ENCODE measurements at regions not wholly inside any gene's neighbourhood (a gene's known extent, or its start where the extent isn't known, plus 50 kb on each side); places are given as distances from the start of the nearest gene placed in this dataset.

DNA sequence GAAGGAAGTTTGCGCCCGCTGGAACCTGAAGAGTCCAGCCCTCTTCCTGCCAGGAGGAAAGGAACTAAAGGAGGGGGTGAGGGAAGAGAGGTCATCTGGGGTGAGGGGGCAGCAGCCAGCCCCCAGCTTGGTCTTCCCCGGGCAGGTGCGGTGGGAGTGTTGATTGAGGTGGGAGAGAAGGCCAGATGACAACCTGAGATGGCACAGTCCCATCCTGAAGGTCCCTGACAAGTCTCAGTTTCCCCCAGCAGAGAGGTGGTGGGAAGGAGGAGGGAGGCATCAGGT, 240.9 kb downstream of the HAUS1 start:
- Histone ChIP-seq H3K79me2 (ENCODE audit: control insufficient read depth, low read length) (no peaks in the 10 kb centered on the region), H3K27ac (ENCODE audit: low read depth, low read length) (no peak overlapping the region), H3K4me2 (ENCODE audit: low read length) (no peak overlapping the region), H4K20me1 (ENCODE audit: control insufficient read depth, insufficient read depth, low read depth, low read length) (no peaks in the 10 kb centered on the region; the same call in 1 of the 2 replicates), H3K27me3 (ENCODE audit: control insufficient read depth, low read length) (peaks cover 17% of the 10 kb centered on the region), H3K4me1 (ENCODE audit: control insufficient read depth, low read length) (peaks cover 25% of the 10 kb centered on the region), H3K4me3 (ENCODE audit: low read length) (no peak overlapping the region), H3K9me2 (replicated peaks; ENCODE audit: control insufficient read depth, low read length) (no peaks in the 10 kb centered on the region), H3F3A (ENCODE audit: control insufficient read depth, insufficient read depth) (no peaks in the 10 kb centered on the region), H3K9me3 (ENCODE audit: control insufficient read depth, insufficient read depth, low read length) (no peaks in the 10 kb centered on the region), H3K36me3 (ENCODE audit: control insufficient read depth, low read length) (no peaks in the 10 kb centered on the region)
- TF ChIP-seq EZH2phosphoT487 (IDR thresholded peaks at IDR 0.05; ENCODE audit: borderline replicate concordance, low read length), result no peak
- TF ChIP-seq, protein P1, sequence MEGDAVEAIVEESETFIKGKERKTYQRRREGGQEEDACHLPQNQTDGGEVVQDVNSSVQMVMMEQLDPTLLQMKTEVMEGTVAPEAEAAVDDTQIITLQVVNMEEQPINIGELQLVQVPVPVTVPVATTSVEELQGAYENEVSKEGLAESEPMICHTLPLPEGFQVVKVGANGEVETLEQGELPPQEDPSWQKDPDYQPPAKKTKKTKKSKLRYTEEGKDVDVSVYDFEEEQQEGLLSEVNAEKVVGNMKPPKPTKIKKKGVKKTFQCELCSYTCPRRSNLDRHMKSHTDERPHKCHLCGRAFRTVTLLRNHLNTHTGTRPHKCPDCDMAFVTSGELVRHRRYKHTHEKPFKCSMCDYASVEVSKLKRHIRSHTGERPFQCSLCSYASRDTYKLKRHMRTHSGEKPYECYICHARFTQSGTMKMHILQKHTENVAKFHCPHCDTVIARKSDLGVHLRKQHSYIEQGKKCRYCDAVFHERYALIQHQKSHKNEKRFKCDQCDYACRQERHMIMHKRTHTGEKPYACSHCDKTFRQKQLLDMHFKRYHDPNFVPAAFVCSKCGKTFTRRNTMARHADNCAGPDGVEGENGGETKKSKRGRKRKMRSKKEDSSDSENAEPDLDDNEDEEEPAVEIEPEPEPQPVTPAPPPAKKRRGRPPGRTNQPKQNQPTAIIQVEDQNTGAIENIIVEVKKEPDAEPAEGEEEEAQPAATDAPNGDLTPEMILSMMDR (IDR thresholded peaks at IDR 0.05; ENCODE audit: low read depth, low read length, poor library complexity, severe bottlenecking), result no peak

DNA sequence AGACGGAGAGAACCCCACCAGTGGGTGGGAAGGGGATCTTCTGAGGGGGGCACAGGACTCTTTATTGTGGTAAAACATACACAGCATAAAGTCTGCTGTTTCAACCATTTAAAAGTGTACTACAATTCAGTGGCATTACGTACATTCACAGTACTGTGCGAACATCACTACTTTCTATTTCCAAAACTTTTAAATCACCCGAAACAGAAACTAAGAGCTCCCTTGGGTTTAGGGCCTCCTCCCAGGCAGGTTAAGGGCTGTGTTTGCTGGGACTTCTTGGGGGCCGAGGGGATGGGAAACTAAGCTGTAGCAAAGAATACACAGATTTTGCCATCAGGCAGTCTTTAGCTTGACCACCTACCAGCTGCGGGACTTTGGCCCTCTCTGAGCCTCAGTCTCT, 242.0 kb downstream of the HAUS1 start:
- no peak overlapping the region for H3K4me3 ChIP-seq (ENCODE audit: low read length)
- no peaks in the 10 kb centered on the region for H3K9me3 ChIP-seq (ENCODE audit: control insufficient read depth, insufficient read depth, low read length)
- TF ChIP-seq EZH2phosphoT487 (IDR thresholded peaks at IDR 0.05; ENCODE audit: borderline replicate concordance, low read length), result no peak
- TF ChIP-seq, protein P1 (IDR thresholded peaks at IDR 0.05; ENCODE audit: low read depth, low read length, poor library complexity, severe bottlenecking), result no peak
- peaks cover 12% of the 10 kb centered on the region; the same call in 1 of the 2 replicates for H3K27me3 ChIP-seq (ENCODE audit: control insufficient read depth, low read length)
- H3K4me2 ChIP-seq (ENCODE audit: low read length), result no peak overlapping the region
- H3K79me2 ChIP-seq (ENCODE audit: control insufficient read depth, low read length), result no peaks in the 10 kb centered on the region
- H4K20me1 ChIP-seq (ENCODE audit: control insufficient read depth, insufficient read depth, low read depth, low read length), result no peaks in the 10 kb centered on the region; the same call in 1 of the 2 replicates
- no peaks in the 10 kb centered on the region for H3K9me2 ChIP-seq (replicated peaks; ENCODE audit: control insufficient read depth, low read length)
- H3F3A ChIP-seq (ENCODE audit: control insufficient read depth, insufficient read depth), result no peaks in the 10 kb centered on the region
- no peaks in the 10 kb centered on the region for H3K36me3 ChIP-seq (ENCODE audit: control insufficient read depth, low read length)
- H3K27ac ChIP-seq (ENCODE audit: low read depth, low read length), result no peak overlapping the region
- H3K4me1 ChIP-seq (ENCODE audit: control insufficient read depth, low read length), result peaks cover 27% of the 10 kb centered on the region

DNA sequence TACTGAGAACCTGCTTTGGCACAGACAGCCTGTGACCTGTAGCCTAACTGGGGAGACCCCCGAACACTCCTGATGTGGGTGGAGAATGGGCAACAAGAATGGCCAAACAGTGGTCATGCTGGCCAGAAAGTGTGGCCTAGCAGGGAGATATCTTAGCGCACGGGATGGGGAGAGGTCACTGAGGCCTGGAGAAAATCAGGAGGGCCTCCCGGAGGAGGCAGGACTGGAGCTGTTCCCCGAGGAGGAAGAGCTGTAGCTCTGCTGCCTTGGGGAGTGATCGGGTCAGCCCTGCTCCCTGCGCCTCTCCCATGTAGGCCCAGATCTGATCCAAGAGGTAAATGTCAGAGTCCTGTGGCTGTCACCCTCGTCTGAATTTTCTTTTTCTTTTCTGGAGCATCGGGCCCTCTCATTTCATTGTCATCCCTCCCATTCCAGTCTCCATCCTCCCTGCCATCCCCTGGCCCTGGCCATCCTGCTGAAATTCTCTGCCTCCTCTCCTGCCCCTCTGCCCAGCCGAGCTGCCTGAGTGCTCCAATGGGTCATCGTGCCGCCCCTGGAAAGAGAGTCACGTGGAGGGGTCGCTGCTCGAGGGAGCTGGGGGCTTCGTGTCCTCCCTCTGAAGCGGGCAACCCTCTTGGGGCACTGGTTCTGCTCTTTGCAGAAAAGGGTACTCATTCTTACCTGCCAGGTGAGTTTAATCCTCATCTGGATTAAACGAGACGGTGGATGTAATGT, 242.9 kb downstream of the HAUS1 start:
- Histone ChIP-seq H3K4me1 (ENCODE audit: control insufficient read depth, low read length) (peaks cover 29% of the 10 kb centered on the region), H3K4me2 (ENCODE audit: low read length) (no peak overlapping the region), H3K9me3 (ENCODE audit: control insufficient read depth, insufficient read depth, low read length) (no peaks in the 10 kb centered on the region), H3K27ac (ENCODE audit: low read depth, low read length) (no peak overlapping the region), H3K4me3 (ENCODE audit: low read length) (no peak overlapping the region), H3K79me2 (ENCODE audit: control insufficient read depth, low read length) (no peaks in the 10 kb centered on the region), H3K27me3 (ENCODE audit: control insufficient read depth, low read length) (peaks cover 12% of the 10 kb centered on the region; the same call in 1 of the 2 replicates), H4K20me1 (ENCODE audit: control insufficient read depth, insufficient read depth, low read depth, low read length) (no peaks in the 10 kb centered on the region; the same call in 1 of the 2 replicates), H3K9me2 (replicated peaks; ENCODE audit: control insufficient read depth, low read length) (no peaks in the 10 kb centered on the region), H3F3A (ENCODE audit: control insufficient read depth, insufficient read depth) (no peaks in the 10 kb centered on the region), H3K36me3 (ENCODE audit: control insufficient read depth, low read length) (no peaks in the 10 kb centered on the region)
- TF ChIP-seq EZH2phosphoT487 (IDR thresholded peaks at IDR 0.05; ENCODE audit: borderline replicate concordance, low read length), result no peak
- TF ChIP-seq, protein P1 (IDR thresholded peaks at IDR 0.05; ENCODE audit: low read depth, low read length, poor library complexity, severe bottlenecking), result no peak

Measured in DOHH2 (cell line).